ENCODE measurements at regions not wholly inside any gene's neighbourhood (a gene's known extent, or its start where the extent isn't known, plus 50 kb on each side); places are given as distances from the start of the nearest gene placed in this dataset.

DNA sequence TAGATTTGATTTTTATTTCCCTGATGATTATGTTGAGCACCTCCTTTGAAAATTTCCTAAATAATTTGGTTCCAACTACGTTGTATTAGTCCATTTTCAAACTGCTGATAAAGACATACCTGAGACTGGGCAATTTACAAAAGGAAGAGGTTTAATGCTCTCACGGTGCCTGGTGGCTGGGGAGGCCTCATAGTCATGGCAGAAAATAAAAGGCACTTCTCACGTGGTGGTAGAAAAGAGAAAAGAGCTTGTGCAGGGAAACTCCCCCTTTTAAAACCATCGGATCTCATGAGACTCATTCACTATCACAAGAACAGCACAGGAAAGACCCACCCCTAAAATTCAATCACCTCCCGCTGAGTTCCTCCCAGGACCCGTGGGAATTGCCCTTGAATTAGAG, 372.3 kb downstream of the RPL10L start:
- no peak for DNase-seq

DNA sequence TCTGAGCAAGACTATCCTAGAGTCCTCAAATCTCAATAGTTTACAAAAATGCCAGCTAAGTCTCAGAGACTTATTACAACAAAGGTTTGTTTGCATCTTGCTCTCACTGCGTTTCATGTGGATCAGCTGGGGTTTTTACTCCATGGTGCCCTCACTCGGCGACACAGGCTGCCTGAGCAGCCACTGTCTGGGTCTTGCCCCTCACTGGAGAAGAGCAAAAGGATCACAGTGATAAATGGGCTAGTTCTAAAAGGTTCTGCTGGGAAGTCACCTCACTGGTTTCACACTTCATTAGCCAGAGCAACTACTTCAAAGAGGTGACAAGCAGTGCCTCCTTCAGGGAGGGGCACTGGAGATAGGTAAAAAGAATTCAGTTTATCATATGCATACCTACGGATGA, 392.0 kb downstream of the RPL10L start:
- DNase-seq, result no peak

DNA sequence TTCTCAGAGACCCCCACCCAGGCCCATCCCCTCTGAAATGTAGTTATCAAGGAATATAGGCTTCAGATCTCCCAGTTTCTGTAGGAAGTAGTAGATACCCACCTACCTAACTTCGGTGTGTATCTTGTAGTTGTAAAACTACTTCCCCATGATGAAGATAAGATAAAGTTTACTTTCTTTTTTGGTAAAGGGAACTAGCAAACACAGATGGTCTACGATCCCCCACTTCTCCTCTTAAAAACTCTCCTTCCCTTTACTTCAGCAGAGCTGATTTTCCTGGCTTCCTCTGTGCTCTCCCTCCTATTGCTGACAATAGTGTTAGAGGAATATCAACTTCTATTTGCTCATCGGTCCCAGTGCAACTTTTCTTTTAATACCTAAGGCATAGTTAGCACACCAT, 395.2 kb downstream of the RPL10L start:
- no peak for DNase-seq

DNA sequence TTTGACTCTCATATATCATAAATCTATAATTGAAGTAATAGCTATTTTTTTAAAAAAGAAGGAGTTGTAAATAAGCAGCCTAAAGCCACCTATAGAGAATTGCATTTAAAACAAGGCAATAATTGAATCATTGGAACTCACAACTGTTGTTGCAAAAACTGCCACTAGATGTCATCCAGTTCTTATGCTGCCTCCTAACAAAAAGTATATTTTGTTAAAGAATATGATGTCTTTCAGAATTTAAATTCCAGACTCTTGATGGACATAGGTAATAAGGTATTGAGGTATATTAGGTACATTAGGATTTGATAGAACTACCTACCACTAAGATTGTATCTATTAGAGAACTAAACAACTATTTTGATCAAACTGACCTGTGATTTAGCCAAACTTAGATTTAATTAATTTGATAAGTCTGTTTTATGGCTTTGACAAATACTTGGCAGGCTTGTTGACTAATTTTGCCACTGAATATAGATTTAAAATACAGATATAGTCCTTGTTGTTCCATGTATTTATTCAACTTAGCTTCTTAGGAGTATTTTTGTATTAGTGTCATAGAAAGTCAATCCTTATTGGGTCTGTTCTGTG, 401.4 kb downstream of the RPL10L start:
- DNase-seq, result no peak

DNA sequence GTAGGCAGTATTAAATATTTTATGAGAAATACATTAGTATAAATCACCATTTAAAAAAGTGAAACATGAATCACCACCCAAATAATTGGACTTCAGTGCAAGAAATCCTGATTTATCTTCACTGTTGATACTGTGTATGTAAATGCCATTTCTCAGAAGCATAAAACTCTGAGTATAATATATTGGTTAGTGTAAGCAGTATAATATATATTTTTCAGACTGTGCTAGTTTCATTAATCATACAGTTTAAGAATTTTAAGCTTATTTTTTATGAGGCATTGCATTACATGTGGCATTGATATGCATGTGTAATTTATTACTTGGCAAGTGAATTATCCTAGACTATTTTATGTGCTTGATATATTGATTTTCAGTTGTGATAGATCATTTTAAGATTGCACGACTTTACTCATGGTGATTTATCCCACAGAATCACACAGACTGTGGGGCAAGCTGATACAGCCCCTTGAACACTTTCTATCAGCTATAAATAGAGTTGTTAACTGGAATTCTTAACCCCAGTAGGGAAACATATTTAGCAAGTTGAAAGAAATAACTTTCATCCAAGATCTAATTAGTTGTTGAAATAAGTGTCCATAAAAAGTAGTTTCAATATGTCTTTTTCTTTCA, 403.5 kb downstream of the RPL10L start:
- no peak for DNase-seq

DNA sequence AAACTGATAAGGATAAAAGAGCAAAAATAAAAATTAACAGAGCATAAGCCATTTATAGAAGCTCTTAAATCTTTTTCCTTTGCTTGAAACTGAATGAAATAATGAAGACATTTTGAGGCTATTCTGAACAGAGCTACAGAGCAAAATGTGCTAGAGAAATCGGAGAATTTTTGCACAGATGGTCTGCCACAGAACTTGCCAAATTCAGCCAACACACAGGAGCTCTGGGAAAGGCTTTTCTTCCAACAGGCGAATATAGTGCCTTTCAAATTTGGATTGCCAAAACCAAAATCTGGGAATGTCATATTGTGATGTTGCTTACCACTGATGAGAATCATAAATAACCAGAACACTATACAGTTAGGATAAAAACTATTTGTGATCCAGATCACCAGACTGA, 406.3 kb downstream of the RPL10L start:
- no peak for DNase-seq

DNA sequence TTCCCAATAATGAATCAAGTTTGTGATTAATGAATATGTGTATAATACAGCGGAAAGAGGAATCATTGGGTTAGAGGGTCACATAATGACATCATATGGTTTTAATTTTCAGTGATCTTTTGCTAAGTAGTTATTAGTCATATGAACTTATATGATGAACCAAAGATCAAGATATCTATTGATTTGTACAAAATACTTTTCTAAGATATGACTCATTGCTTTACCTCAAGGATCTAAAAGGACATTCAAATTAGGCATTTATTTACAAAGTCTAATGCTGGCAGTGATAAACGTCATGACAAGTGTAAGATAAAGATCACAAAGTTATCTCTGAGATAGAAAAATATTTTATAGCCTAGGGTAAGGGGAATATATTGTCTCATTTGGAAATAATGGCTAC, 417.8 kb downstream of the RPL10L start:
- DNase-seq, result no peak

DNA sequence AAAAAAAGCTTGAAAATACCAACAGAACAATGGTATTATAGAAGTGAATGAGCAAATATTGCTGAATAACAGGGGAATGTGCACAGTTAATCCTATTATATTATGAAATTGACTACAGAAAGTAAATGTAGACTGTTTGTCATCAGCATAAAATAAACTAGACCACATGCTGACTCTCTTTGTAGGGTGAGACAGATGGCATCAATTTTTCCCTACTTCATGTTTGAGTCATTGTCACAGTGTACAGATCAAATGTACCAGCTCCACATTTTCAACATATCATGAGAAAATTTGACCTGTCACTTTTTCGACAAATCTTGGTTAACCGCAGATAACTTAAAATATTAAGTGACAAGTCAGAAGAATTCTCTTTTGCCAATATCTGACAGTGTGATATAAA, 421.0 kb downstream of the RPL10L start:
- no peak for DNase-seq

DNA sequence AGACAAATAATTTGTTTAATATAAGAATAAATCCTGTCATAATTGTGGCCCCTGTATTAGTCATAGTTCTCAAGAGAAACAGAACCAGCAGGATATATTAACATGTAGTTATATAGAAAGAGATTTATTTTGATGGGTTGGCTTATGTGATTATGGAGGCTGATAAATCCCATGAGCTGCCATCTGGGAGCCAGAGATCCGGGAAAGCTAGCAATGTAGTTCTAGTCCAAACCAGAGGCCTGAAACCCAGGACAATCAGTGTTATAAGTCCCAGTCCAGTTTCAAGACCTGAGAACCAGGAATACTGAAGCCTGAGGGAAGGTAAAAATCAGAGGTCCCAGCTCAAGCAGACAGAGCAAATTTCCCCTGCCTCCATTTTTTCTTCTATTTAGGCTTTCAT, 435.8 kb downstream of the RPL10L start:
- DNase-seq, result no peak

DNA sequence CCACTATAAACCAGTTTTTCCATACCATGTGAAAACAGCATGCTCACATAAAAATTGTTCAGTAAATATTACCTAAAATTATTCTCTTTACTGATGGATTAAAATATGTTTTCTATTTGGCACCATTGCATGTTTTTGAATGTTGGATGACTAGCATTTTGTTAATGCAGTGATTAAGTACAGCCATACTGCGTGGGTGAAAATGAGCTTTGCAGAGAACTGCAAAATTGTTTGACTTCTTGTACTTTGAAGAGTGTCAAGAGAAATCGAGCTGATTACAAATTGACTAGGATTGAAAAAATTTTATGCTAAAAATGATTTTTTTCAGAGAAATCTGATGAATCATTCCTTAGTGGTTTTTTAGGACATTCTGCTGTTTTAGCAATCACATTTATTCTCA, 452.9 kb downstream of the RPL10L start:
- no peak for DNase-seq

DNA sequence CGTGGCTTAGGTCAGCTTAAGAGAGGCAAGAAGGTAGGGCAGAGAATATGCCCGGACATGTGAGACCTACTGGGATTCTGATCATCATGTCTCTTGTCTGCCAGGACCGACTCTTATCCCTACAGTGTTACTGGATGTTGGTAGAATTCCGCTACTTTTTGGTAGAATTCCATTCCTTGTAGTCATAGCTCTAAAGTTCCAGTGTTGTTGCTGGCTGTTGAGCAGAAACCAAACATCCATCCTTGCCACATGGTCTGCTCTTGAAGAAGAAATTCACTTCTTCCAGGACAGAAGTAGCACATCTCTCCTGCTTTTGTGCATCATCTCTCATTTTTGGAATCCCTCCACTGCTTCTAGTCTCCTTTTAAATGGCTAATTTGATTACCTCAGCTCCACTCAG, 453.7 kb downstream of the RPL10L start:
- DNase-seq, result no peak
